HG02678 (cell line): ENCODE measurements at regions not wholly inside any gene's neighbourhood (a gene's known extent, or its start where the extent isn't known, plus 50 kb on each side); places are given as distances from the start of the nearest gene placed in this dataset.

Experiments
- ATAC-seq: cut with Tn5 transposase; IDR thresholded peaks from one replicate; pipeline ENCODE4 v1.9.1; 2021; ENCODE audit warnings: mild to moderate bottlenecking, moderate library complexity; ENCODE audit not compliant: unreplicated experiment

- no peak for ATAC-seq
Measured at GRCh38 chr10:4538016-4538415, 288.0 kb upstream of the AKR1E2 start.

- no peak for ATAC-seq
Measured at GRCh38 chr10:4535521-4535920, 290.5 kb upstream of the AKR1E2 start.

- ATAC-seq, result no peak
Measured at GRCh38 chr10:4533621-4534020, 292.4 kb upstream of the AKR1E2 start.

GRCh38 chr10:4532976-4533375 lies 293.0 kb upstream of the AKR1E2 start:
- ATAC-seq, result no peak

GRCh38 chr10:4532467-4532866 lies 293.5 kb upstream of the AKR1E2 start:
- ATAC-seq, result no peak

- ATAC-seq, result no peak
Measured at GRCh38 chr10:4532011-4532410, 294.0 kb upstream of the AKR1E2 start.

- no peak for ATAC-seq
Measured at GRCh38 chr10:4529266-4529665, 296.7 kb upstream of the AKR1E2 start.

GRCh38 chr10:4527281-4527970 lies 298.6 kb upstream of the AKR1E2 start:
- no peak for ATAC-seq

- no peak for ATAC-seq
Measured at GRCh38 chr10:4526311-4526731, 299.7 kb upstream of the AKR1E2 start.

GRCh38 chr10:4525103-4525502 lies 300.9 kb upstream of the AKR1E2 start:
- ATAC-seq, result no peak

- peak; percentile 76 for ATAC-seq
Measured at GRCh38 chr10:4522296-4523000, 303.6 kb upstream of the AKR1E2 start.

GRCh38 chr10:4519658-4520402 lies 306.2 kb upstream of the AKR1E2 start:
- no peak for ATAC-seq

- ATAC-seq, result no peak
Measured at GRCh38 chr10:4517746-4518145, 308.3 kb upstream of the AKR1E2 start.

GRCh38 chr10:4515721-4516120 lies 310.3 kb upstream of the AKR1E2 start:
- no peak for ATAC-seq

- ATAC-seq, result peak; percentile 84
Measured at GRCh38 chr10:4514445-4515108, 311.4 kb upstream of the AKR1E2 start.

GRCh38 chr10:4512671-4513240 lies 313.3 kb upstream of the AKR1E2 start:
- ATAC-seq, result no peak

GRCh38 chr10:4512196-4512595 lies 313.8 kb upstream of the AKR1E2 start:
- ATAC-seq, result no peak

- no peak for ATAC-seq
Measured at GRCh38 chr10:4511509-4511908, 314.5 kb upstream of the AKR1E2 start.

GRCh38 chr10:4509405-4509804 lies 316.6 kb upstream of the AKR1E2 start:
- ATAC-seq, result no peak

GRCh38 chr10:4506095-4506494 lies 319.9 kb upstream of the AKR1E2 start:
- ATAC-seq, result no peak

GRCh38 chr10:4504550-4504949 lies 321.5 kb upstream of the AKR1E2 start:
- ATAC-seq, result no peak
